GM23338 (cell line): ENCODE measurements at regions not wholly inside any gene's neighbourhood (a gene's known extent, or its start where the extent isn't known, plus 50 kb on each side); places are given as distances from the start of the nearest gene placed in this dataset.

Experiments
- ATAC-seq: fragments of 200-7000 bp; cut with Tn5 transposase; 3 replicates; pipeline ENCODE4 v1.9.1; 2020
- DNase-seq: peaks from one replicate; pipeline ENCODE4 v3.0.0-alpha.2; 2015; ENCODE audit warnings: low spot score
- H2AFZ ChIP-seq: fragments of 200-600 bp; sonication (generic); 2 replicates; pipeline ENCODE4 v1.8.0; 2016; ENCODE audit warnings: antibody characterized with exemption, mild to moderate bottlenecking, moderate library complexity
- H3F3A ChIP-seq: fragments of 200-600 bp; sonication (generic); replicated peaks from 2 replicates; pipeline ENCODE4 v1.8.0; 2017; ENCODE audit warnings: antibody characterized with exemption, mixed run types, low read depth
- H3K27ac ChIP-seq: fragments of 200-600 bp; sonication (generic); 2 replicates; pipeline ENCODE4 v1.6.1; 2016; ENCODE audit warnings: low read depth
- H3K27me3 ChIP-seq: fragments of 200-600 bp; sonication (generic); 2 replicates; pipeline ENCODE4 v1.8.0; 2016; ENCODE audit warnings: mild to moderate bottlenecking, mixed run types, moderate library complexity; ENCODE audit not compliant: insufficient read depth
- H3K36me3 ChIP-seq: fragments of 200-600 bp; sonication (generic); 2 replicates; pipeline ENCODE4 v1.8.0; 2016; ENCODE audit warnings: mild to moderate bottlenecking; ENCODE audit not compliant: insufficient read depth
- H3K4me1 ChIP-seq: fragments of 200-600 bp; sonication (generic); 2 replicates; pipeline ENCODE4 v1.8.0; 2016; ENCODE audit warnings: mild to moderate bottlenecking, moderate library complexity; ENCODE audit not compliant: insufficient read depth
- H3K4me2 ChIP-seq: fragments of 200-600 bp; sonication (generic); 2 replicates; pipeline ENCODE4 v1.7.1; 2017; ENCODE audit warnings: mixed run types
- H3K4me3 ChIP-seq: fragments of 200-600 bp; sonication (generic); 2 replicates; pipeline ENCODE4 v1.6.1; 2016; ENCODE audit warnings: mixed run types
- H3K79me2 ChIP-seq: fragments of 200-600 bp; sonication (generic); replicated peaks from 2 replicates; pipeline ENCODE4 v1.8.0; 2017; ENCODE audit warnings: mild to moderate bottlenecking; ENCODE audit not compliant: insufficient read depth
- H3K9me2 ChIP-seq: fragments of 200-600 bp; sonication (generic); 2 replicates; pipeline ENCODE4 v1.8.0; 2017; ENCODE audit not compliant: insufficient read depth
- H4K20me1 ChIP-seq: fragments of 200-600 bp; sonication (generic); replicated peaks from 2 replicates; pipeline ENCODE4 v1.8.0; 2017; ENCODE audit warnings: mild to moderate bottlenecking; ENCODE audit not compliant: insufficient read depth
- H3K27ac Mint-ChIP-seq: 2 replicates; pipeline ENCODE4 v1.8.0; 2020; ENCODE audit warnings: inconsistent platforms, mild to moderate bottlenecking, moderate library complexity, mixed read lengths
- H3K27me3 Mint-ChIP-seq: 3 replicates; pipeline ENCODE4 v1.8.0; 2022; ENCODE audit warnings: low read depth, mild to moderate bottlenecking, moderate library complexity, mixed read lengths, inconsistent platforms; ENCODE audit not compliant: insufficient read depth, poor library complexity
- H3K36me3 Mint-ChIP-seq: 3 replicates; pipeline ENCODE4 v1.8.0; 2021; ENCODE audit warnings: low read depth, mild to moderate bottlenecking, inconsistent platforms, moderate library complexity, mixed read lengths
- H3K4me1 Mint-ChIP-seq: 3 replicates; pipeline ENCODE4 v1.8.0; 2020; ENCODE audit warnings: mild to moderate bottlenecking, inconsistent platforms, mixed read lengths
- H3K4me3 Mint-ChIP-seq: 3 replicates; pipeline ENCODE4 v1.8.0; 2021; ENCODE audit warnings: moderate library complexity, mild to moderate bottlenecking, inconsistent platforms, mixed read lengths
- H3K9me3 Mint-ChIP-seq: 3 replicates; pipeline ENCODE4 v1.8.0; 2020; ENCODE audit warnings: moderate library complexity, mild to moderate bottlenecking, inconsistent platforms, mixed read lengths
- ETS1 ChIP-seq: IDR thresholded peaks from 2 replicates; pipeline ENCODE4 v1.6.1; 2016; ENCODE audit warnings: antibody characterized with exemption
- EZH2 ChIP-seq: fragments of 200-600 bp; sonication (generic); IDR thresholded peaks from one replicate; pipeline ENCODE4 v1.8.0; 2017; ENCODE audit warnings: antibody characterized with exemption, mild to moderate bottlenecking, low read depth; ENCODE audit not compliant: unreplicated experiment
- POLR2AphosphoS5 ChIP-seq: IDR thresholded peaks from 2 replicates; pipeline ENCODE4 v1.6.1; 2016; ENCODE audit warnings: antibody characterized with exemption, low read depth
- TF ChIP-seq, protein P1 (sequence below), 2 experiments: fragments of 200-600 bp in 1 of 2; sonication (generic) in 1 of 2; conservative IDR thresholded peaks; 2 replicates each; pipeline versions ENCODE4 v1.5.1 to v1.6.1; 2016 to 2017; ENCODE audit warnings: antibody characterized with exemption in 2 of 2, low read depth in 2 of 2, mild to moderate bottlenecking in 2 of 2, moderate library complexity in 1 of 2
- TF ChIP-seq, protein P2 (sequence below): fragments of 250-450 bp; sonication (Bioruptor Pico); IDR thresholded peaks from 2 replicates; pipeline ENCODE4 v1.5.0; 2020; ENCODE audit warnings: mild to moderate bottlenecking, moderate library complexity

DNA sequence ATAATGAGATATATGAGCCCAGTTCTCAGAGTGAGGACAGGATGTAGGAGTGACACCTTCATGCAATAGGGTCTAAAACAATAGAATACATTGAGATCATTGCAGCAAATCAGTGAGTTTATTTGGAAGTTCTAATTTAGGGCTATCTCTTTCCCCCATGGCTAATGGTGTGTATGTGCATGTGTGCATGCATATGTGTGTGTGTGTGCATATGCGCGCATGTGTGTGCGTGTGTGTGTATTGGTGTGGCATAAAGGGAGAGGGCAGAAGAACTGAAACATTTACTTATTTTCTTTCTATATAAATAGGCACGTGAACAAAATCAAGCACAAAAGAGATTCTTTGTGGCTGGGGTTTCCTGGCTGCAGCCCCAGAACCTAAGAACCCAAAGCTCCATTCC, 115.7 kb upstream of the VEPH1 start:
- H3K36me3 Mint-ChIP-seq, result no peaks in the 10 kb centered on the region
- no peak overlapping the region for H2AFZ ChIP-seq

More for the DNA sequence above, 115.7 kb upstream of the VEPH1 start:
- H3F3A ChIP-seq, result no peaks in the 10 kb centered on the region
- H3K9me2 ChIP-seq, result no peaks in the 10 kb centered on the region
- no peak overlapping the region for H3K4me3 ChIP-seq
- Mint-ChIP-seq H3K4me1 (peaks cover 5% of the 10 kb centered on the region), H3K27ac (no peak overlapping the region), H3K27me3 (no peaks in the 10 kb centered on the region), H3K4me3 (no peak overlapping the region), H3K9me3 (no peaks in the 10 kb centered on the region)
- H4K20me1 ChIP-seq, result no peaks in the 10 kb centered on the region
- H3K27me3 ChIP-seq, result no peaks in the 10 kb centered on the region
- no peak for ATAC-seq
- no peaks in the 10 kb centered on the region for H3K4me1 ChIP-seq
- TF ChIP-seq, protein P1, sequence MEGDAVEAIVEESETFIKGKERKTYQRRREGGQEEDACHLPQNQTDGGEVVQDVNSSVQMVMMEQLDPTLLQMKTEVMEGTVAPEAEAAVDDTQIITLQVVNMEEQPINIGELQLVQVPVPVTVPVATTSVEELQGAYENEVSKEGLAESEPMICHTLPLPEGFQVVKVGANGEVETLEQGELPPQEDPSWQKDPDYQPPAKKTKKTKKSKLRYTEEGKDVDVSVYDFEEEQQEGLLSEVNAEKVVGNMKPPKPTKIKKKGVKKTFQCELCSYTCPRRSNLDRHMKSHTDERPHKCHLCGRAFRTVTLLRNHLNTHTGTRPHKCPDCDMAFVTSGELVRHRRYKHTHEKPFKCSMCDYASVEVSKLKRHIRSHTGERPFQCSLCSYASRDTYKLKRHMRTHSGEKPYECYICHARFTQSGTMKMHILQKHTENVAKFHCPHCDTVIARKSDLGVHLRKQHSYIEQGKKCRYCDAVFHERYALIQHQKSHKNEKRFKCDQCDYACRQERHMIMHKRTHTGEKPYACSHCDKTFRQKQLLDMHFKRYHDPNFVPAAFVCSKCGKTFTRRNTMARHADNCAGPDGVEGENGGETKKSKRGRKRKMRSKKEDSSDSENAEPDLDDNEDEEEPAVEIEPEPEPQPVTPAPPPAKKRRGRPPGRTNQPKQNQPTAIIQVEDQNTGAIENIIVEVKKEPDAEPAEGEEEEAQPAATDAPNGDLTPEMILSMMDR (conservative IDR thresholded peaks at IDR 0.05; ENCODE audit: low read depth in 2 of 2), result no peak
- TF ChIP-seq, protein P2, sequence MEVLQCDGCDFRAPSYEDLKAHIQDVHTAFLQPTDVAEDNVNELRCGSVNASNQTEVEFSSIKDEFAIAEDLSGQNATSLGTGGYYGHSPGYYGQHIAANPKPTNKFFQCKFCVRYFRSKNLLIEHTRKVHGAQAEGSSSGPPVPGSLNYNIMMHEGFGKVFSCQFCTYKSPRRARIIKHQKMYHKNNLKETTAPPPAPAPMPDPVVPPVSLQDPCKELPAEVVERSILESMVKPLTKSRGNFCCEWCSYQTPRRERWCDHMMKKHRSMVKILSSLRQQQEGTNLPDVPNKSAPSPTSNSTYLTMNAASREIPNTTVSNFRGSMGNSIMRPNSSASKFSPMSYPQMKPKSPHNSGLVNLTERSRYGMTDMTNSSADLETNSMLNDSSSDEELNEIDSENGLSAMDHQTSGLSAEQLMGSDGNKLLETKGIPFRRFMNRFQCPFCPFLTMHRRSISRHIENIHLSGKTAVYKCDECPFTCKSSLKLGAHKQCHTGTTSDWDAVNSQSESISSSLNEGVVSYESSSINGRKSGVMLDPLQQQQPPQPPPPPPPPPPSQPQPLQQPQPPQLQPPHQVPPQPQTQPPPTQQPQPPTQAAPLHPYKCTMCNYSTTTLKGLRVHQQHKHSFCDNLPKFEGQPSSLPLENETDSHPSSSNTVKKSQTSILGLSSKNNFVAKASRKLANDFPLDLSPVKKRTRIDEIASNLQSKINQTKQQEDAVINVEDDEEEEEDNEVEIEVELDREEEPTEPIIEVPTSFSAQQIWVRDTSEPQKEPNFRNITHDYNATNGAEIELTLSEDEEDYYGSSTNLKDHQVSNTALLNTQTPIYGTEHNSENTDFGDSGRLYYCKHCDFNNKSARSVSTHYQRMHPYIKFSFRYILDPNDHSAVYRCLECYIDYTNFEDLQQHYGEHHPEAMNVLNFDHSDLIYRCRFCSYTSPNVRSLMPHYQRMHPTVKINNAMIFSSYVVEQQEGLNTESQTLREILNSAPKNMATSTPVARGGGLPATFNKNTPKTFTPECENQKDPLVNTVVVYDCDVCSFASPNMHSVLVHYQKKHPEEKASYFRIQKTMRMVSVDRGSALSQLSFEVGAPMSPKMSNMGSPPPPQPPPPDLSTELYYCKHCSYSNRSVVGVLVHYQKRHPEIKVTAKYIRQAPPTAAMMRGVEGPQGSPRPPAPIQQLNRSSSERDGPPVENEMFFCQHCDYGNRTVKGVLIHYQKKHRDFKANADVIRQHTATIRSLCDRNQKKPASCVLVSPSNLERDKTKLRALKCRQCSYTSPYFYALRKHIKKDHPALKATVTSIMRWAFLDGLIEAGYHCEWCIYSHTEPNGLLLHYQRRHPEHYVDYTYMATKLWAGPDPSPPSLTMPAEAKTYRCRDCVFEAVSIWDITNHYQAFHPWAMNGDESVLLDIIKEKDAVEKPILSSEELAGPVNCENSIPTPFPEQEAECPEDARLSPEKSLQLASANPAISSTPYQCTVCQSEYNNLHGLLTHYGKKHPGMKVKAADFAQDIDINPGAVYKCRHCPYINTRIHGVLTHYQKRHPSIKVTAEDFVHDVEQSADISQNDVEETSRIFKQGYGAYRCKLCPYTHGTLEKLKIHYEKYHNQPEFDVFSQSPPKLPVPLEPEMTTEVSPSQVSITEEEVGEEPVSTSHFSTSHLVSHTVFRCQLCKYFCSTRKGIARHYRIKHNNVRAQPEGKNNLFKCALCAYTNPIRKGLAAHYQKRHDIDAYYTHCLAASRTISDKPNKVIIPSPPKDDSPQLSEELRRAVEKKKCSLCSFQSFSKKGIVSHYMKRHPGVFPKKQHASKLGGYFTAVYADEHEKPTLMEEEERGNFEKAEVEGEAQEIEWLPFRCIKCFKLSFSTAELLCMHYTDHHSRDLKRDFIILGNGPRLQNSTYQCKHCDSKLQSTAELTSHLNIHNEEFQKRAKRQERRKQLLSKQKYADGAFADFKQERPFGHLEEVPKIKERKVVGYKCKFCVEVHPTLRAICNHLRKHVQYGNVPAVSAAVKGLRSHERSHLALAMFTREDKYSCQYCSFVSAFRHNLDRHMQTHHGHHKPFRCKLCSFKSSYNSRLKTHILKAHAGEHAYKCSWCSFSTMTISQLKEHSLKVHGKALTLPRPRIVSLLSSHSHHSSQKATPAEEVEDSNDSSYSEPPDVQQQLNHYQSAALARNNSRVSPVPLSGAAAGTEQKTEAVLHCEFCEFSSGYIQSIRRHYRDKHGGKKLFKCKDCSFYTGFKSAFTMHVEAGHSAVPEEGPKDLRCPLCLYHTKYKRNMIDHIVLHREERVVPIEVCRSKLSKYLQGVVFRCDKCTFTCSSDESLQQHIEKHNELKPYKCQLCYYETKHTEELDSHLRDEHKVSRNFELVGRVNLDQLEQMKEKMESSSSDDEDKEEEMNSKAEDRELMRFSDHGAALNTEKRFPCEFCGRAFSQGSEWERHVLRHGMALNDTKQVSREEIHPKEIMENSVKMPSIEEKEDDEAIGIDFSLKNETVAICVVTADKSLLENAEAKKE, result no peak
- no peak for TF ChIP-seq POLR2AphosphoS5
- TF ChIP-seq ETS1, result no peak
- TF ChIP-seq EZH2, result no peak
- no peaks in the 10 kb centered on the region for H3K36me3 ChIP-seq
- H3K79me2 ChIP-seq, result no peaks in the 10 kb centered on the region
- no peak for DNase-seq
- H3K4me2 ChIP-seq, result no peak overlapping the region
- H3K27ac ChIP-seq, result no peak overlapping the region
